ENCODE measurements at regions not wholly inside any gene's neighbourhood (a gene's known extent, or its start where the extent isn't known, plus 50 kb on each side); places are given as distances from the start of the nearest gene placed in this dataset.
"Not testable (repeated sequence)": the region's sequence is repeated elsewhere in the genome, so short reads cannot be mapped to it uniquely, and the experiment has no call there.

- DNase-seq (ENCODE audit: low read depth) = no peak
Measured at GRCh38 chr4:19216476-19216875, 1035.2 kb upstream of the SLIT2 start.

- no peak for DNase-seq (ENCODE audit: low read depth)
Measured at GRCh38 chr4:19214591-19215186, 1037.0 kb upstream of the SLIT2 start.

DNA sequence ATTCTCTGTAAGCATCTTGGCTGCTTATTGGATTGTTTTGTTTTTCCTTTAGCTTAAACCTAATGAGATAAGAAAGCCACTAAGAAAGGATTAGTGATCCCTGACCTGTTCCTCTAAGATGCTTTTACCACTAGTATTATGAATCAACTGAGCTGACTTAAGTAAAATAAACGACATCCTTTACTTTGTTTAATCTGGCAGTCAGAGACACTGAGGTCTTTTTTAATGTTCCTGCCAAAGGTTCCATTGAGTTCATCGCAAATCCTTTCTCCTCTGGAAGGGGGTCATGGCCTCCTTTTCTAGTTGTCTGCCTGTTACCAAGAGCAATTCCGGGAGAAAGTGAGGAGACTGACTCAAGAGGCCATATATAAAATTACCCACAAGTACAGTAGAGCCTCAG lies 1038.3 kb upstream of the SLIT2 start:
- no peak for DNase-seq (ENCODE audit: low read depth)

GRCh38 chr4:19205853-19206252 lies 1045.9 kb upstream of the SLIT2 start:
- no peak for DNase-seq (ENCODE audit: low read depth)

DNA sequence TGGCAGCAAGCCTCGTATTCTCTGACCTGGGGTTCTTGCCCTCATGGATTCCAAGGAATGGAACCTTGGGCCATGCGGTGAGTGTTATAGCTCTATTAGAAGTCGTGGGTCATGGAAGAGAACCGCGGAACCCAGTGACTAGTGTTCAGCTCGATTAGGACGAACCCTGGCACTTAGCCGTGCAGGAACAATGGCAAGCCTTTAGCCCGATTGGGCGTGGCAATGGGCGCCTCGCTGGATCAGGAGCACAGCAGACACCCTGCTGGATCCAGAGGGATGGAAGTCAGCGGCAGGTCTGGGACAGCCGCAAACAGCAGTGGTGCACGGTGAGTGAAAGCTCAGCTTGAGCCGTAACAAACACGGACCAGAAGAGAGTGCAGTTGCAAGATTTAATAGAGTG lies 1053.9 kb upstream of the SLIT2 start:
- DNase-seq (ENCODE audit: low read depth) = not testable (repeated sequence)

- DNase-seq (ENCODE audit: low read depth) = no peak
Measured at GRCh38 chr4:19195696-19196095, 1056.0 kb upstream of the SLIT2 start.

- no peak for DNase-seq (ENCODE audit: low read depth)
Measured at GRCh38 chr4:19194672-19195071, 1057.0 kb upstream of the SLIT2 start.

GRCh38 chr4:19193274-19193981 lies 1058.3 kb upstream of the SLIT2 start:
- DNase-seq (ENCODE audit: low read depth) = no peak

GRCh38 chr4:19191979-19192650 lies 1059.6 kb upstream of the SLIT2 start:
- no peak for DNase-seq (ENCODE audit: low read depth)

DNA sequence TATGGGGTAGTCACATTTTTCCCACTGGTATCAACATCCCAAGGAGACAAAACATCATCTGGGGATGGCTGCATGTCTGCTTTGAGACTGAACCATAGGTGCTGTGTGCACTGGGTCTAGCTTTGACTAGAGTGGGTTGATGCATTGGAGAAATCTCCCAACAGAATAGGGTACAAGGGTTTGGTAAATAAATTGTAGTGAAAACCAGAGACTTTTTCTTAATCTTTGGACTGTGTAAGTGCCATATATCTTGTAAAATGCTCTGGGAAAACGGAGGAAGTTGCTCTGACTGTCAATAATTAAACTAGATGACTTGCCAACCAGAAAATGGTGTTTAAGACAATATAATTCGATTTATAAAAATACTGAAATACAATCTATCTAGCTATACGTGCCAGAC lies 1064.0 kb upstream of the SLIT2 start:
- DNase-seq (ENCODE audit: low read depth) = no peak

DNA sequence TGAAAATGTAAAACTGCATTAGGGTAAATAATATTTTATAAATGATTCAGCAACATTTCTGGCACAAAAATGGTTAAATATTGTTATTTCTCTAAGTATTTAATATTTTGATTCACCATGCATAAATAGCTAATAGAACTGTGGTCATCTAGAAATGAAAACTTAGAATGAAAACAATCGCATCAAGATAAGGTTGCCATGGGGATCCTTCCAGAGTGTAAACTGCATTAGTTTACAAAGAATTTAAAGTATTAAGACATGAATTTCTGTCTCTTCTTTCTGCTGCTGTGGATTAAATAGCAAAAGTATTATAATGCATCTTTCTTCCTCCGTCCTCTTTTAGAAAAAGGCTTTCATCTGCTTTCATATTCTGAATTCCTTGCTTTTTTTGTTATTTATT lies 1064.6 kb upstream of the SLIT2 start:
- no peak for DNase-seq (ENCODE audit: low read depth)

DNA sequence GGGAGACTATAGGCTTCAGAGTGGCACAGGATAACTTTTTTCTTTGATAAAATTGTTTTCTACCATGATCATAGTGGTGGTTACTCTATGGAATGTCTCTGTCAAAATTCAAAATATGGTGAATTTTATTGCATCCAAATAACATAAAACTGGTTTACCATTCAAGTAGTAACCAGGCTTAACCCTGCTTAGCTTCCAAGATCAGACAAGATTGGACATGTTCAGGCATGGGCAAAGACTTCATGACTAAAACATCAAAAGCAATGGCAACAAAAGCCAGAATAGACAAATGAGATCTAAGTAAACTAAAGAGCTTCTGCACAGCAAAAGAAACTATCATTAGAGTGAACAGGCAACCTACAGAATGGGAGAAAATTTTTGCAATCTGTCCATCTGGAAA lies 1070.1 kb upstream of the SLIT2 start:
- not testable (repeated sequence) for DNase-seq (ENCODE audit: low read depth)

GRCh38 chr4:19178835-19179234 lies 1072.9 kb upstream of the SLIT2 start:
- no peak for DNase-seq (ENCODE audit: low read depth)

DNA sequence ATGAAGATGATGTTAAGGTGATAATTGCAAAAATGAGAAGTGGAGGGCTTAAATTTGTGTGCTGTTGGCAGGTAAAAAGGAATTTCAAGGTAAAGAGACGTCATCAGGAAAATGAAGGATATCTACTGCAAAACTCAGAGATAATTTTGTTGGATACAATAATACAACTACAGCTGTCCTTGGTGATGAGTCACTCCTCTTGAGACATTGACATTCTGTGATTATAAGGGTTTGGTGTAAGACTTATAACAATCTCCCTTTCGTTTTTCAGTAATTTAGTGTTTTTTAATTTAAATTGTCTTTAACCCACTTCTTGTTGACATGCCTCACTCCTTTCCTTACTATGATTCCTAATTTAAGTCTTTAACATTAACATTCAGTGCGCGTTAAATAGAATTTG lies 1074.1 kb upstream of the SLIT2 start:
- no peak for DNase-seq (ENCODE audit: low read depth)

DNA sequence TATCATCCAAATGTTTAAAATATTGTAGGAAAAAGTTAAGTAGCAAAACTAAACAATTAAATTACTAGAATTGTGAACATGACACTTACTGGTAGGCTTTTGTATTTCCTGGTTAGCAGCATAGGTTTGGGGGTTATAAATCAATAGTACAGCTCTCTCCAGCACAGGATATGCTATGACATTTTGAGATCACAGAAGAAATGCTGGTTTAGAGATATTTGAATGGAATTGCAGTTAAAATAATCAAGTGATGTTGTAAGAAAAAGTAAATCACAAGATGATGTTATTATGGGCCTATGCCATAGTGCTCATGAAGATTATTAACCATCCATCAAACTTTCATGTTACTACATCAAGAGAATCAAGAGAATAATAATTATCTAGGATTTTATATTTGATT lies 1079.9 kb upstream of the SLIT2 start:
- no peak for DNase-seq (ENCODE audit: low read depth)

DNA sequence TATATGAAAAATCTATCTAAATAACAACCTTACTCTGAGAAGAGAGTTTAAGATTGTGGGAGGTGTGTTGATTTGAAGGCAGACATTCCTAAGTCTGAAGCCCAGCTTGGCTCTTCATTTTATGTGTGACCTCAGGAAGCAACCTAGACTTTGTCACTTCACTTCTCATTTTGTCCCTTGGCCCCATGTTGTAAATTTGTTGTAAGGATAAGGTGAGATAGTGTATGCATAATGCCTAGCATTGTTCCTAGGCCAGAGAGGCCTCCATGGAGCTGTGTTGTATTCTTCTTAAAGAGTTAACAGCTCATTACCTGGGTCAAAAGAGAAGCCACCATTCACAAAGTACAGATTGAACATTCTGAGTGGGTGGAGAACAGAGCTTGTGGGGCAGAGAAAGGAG lies 1084.4 kb upstream of the SLIT2 start:
- DNase-seq (ENCODE audit: low read depth) = no peak

DNA sequence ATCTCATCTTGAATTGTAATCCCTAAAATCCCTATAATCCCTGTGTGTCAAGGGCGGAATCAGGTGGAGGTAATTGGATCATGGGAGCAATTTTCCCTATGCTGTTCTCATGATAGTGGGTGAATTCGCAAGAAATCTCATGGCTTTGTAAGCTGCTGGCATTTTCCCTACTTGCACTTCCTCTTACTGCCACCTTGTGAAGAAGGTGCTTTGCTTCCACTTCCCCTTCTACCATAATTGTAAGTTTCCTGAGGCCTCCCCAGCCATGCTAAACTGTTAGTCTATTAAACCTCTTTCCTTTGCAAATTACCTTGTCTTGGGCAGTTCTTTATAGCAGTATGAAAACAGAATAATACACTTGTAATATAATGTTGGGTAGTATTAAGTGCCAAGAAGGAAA lies 1087.4 kb upstream of the SLIT2 start:
- no peak for DNase-seq (ENCODE audit: low read depth)

DNA sequence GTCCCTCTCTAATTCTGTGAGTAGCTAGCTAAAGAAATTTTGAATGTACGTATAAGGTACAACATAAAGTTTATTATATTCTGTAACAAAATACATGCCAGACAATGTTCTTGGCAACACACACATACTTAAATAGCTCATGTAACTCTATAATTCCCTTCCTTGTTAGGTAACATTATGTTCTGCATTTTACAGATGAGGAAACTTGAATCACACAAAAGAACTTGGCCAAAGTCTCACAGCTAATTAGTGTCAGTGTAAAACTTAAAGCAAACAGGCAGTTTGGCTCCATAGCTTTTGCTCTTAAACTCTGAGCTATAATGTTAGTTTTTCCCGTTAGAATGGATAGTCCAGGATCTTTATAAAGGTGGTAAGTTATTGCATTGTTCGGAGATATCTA lies 1091.8 kb upstream of the SLIT2 start:
- DNase-seq (ENCODE audit: low read depth) = no peak

GRCh38 chr4:19158107-19158809 lies 1093.4 kb upstream of the SLIT2 start:
- DNase-seq (ENCODE audit: low read depth) = no peak

DNA sequence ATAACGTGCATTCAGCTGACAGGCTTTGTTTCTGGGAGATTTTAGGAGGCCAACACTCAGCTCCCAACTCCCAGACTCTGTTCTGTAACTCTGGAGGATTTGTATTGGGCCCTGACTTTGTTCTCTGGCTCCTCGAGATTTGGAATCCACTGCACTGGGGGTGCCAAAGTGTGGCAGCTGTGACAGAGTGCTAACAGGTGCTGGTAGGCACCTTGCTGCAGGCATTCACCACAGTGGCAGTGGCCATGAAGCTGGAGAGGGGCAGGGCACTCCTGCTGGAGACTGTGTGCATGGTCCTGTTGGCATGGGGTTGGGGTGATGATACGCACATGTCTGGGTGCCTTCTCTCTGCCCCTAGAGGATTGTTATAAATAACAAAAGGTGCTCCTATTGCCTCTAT lies 1094.9 kb upstream of the SLIT2 start:
- no peak for DNase-seq (ENCODE audit: low read depth)

- DNase-seq (ENCODE audit: low read depth) = no peak
Measured at GRCh38 chr4:19155568-19155967, 1096.1 kb upstream of the SLIT2 start.

GRCh38 chr4:19154267-19154666 lies 1097.4 kb upstream of the SLIT2 start:
- not testable (repeated sequence) for DNase-seq (ENCODE audit: low read depth)

- DNase-seq (ENCODE audit: low read depth) = no peak
Measured at GRCh38 chr4:19152264-19152663, 1099.4 kb upstream of the SLIT2 start.
